Activated CD4-positive, alpha-beta T cell treated with anti-CD3 and anti-CD28 coated beads for 4 hours (primary cell): ENCODE measurements at regions not wholly inside any gene's neighbourhood (a gene's known extent, or its start where the extent isn't known, plus 50 kb on each side); places are given as distances from the start of the nearest gene placed in this dataset.
"Not testable (repeated sequence)": the region's sequence is repeated elsewhere in the genome, so short reads cannot be mapped to it uniquely, and the experiment has no call there.

ENCODE experiments used
- DNase-seq, 2 donors: peaks; one replicate each; pipeline ENCODE4 v3.0.0-alpha.2; 2020

- DNase-seq = peak; percentile 65 to 74
Observed at GRCh38 chr9:124126648-124127646, 115.4 kb downstream of the LHX2 start.

GRCh38 chr9:124128568-124129166, 117.1 kb downstream of the LHX2 start:
- DNase-seq = no peak

GRCh38 chr9:124130277-124131075, 118.9 kb downstream of the LHX2 start:
- DNase-seq = no peak

- DNase-seq = not testable (repeated sequence)
Observed at GRCh38 chr9:124131518-124131917, 120.0 kb downstream of the LHX2 start.

GRCh38 chr9:124132671-124133147, 121.1 kb downstream of the LHX2 start:
- no peak for DNase-seq

- no peak for DNase-seq
Observed at GRCh38 chr9:124133727-124134126, 122.2 kb downstream of the LHX2 start.

- no peak for DNase-seq
Observed at GRCh38 chr9:124134526-124134925, 123.0 kb downstream of the LHX2 start.

- DNase-seq = no peak
Observed at GRCh38 chr9:124135813-124136365, 121.9 kb upstream of the NEK6 start.

- DNase-seq = no peak
Observed at GRCh38 chr9:124137009-124137943, 120.5 kb upstream of the NEK6 start.

GRCh38 chr9:124137944-124138335, 119.8 kb upstream of the NEK6 start:
- DNase-seq = no peak

- DNase-seq = no peak
Observed at GRCh38 chr9:124139001-124139400, 118.7 kb upstream of the NEK6 start.

- no peak for DNase-seq
Observed at GRCh38 chr9:124140941-124141568, 116.7 kb upstream of the NEK6 start.

- not testable (repeated sequence) for DNase-seq
Observed at GRCh38 chr9:124144561-124145123, 113.1 kb upstream of the NEK6 start.

GRCh38 chr9:124146031-124146561, 111.7 kb upstream of the NEK6 start:
- no peak for DNase-seq

GRCh38 chr9:124149992-124150391, 107.8 kb upstream of the NEK6 start:
- DNase-seq = no peak

- DNase-seq = no peak
Observed at GRCh38 chr9:124163760-124164255, 93.9 kb upstream of the NEK6 start.

GRCh38 chr9:124164811-124165210, 92.9 kb upstream of the NEK6 start:
- no peak for DNase-seq

GRCh38 chr9:124174433-124174832, 83.3 kb upstream of the NEK6 start:
- no peak for DNase-seq

- DNase-seq = not testable (repeated sequence)
Observed at GRCh38 chr9:124177522-124177921, 80.2 kb upstream of the NEK6 start.
